Nephron (organoid): ENCODE measurements at regions not wholly inside any gene's neighbourhood (a gene's known extent, or its start where the extent isn't known, plus 50 kb on each side); places are given as distances from the start of the nearest gene placed in this dataset.
"Not testable (repeated sequence)": the region's sequence is repeated elsewhere in the genome, so short reads cannot be mapped to it uniquely, and the experiment has no call there.

Source experiments
- H3K27ac Mint-ChIP-seq, 3 experiments: 2 replicates each; pipeline ENCODE4 v1.8.0; 2020; ENCODE audit warnings: mixed read lengths in 3 of 3, mild to moderate bottlenecking in 2 of 3, moderate library complexity in 1 of 3
- H3K27me3 Mint-ChIP-seq: 2 replicates; pipeline ENCODE4 v1.8.0; 2021; ENCODE audit warnings: low read depth, mild to moderate bottlenecking, moderate library complexity, mixed read lengths
- H3K36me3 Mint-ChIP-seq: 2 replicates; pipeline ENCODE4 v1.8.0; 2020; ENCODE audit warnings: low read depth, mixed read lengths
- H3K4me1 Mint-ChIP-seq: 2 replicates; pipeline ENCODE4 v1.8.0; 2020; ENCODE audit warnings: mixed read lengths
- H3K4me3 Mint-ChIP-seq, 3 experiments: 2 replicates each; pipeline ENCODE4 v1.8.0; 2020; ENCODE audit warnings: mild to moderate bottlenecking in 3 of 3, mixed read lengths in 3 of 3, moderate library complexity in 2 of 3
- H3K9me3 Mint-ChIP-seq: 2 replicates; pipeline ENCODE4 v1.8.0; 2020; ENCODE audit warnings: mixed read lengths
- TF ChIP-seq, protein P1 (sequence below), 3 experiments: fragments of 200-600 bp; sonication (generic); IDR thresholded peaks; one replicate each; pipeline ENCODE4 v1.5.0; 2021; ENCODE audit warnings: antibody characterized with exemption in 3 of 3; ENCODE audit not compliant: unreplicated experiment in 3 of 3

DNA sequence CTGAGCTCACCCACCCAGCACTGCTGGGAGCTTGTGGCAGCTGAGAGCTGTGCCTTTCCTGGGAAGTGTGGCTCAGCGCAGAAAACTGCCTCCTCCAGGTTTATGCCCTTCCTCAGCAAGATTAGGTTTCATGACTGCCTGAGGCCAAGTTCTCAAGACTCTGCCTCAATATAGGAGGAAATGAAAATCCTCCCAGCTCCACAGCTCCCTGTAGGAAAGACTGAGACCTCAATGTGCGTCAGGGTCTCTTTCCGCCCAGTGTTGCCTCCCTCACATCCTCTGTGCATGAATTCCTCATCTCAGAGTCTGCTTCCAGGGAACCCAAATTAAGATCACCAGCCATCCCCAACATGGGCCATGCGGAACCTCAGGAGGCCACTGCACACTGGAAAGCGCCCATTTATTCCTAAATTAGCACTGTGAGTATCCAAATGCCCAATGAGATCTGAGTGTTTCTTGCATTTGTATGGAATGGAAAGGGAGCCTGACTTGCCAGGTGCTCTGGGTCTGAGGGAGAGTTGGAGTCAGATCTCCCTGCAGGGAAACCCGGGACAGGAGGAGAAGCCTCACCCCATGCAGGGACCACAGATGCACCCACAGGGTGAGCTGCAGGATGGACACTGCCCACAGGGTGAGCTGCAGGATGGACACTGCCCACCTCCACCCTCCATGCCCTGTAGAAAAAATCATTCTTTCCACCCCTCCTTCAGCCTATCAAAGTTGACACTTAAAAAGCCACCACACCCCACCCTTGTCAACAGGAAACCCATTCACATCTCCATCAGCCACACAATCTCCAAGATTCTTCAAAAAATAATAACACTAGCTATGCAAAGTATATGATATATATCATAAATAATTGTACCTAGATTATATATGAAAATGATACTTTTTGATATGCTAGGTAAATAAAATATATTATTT, 97.4 kb upstream of the IGLL5 start:
- TF ChIP-seq, protein P1, sequence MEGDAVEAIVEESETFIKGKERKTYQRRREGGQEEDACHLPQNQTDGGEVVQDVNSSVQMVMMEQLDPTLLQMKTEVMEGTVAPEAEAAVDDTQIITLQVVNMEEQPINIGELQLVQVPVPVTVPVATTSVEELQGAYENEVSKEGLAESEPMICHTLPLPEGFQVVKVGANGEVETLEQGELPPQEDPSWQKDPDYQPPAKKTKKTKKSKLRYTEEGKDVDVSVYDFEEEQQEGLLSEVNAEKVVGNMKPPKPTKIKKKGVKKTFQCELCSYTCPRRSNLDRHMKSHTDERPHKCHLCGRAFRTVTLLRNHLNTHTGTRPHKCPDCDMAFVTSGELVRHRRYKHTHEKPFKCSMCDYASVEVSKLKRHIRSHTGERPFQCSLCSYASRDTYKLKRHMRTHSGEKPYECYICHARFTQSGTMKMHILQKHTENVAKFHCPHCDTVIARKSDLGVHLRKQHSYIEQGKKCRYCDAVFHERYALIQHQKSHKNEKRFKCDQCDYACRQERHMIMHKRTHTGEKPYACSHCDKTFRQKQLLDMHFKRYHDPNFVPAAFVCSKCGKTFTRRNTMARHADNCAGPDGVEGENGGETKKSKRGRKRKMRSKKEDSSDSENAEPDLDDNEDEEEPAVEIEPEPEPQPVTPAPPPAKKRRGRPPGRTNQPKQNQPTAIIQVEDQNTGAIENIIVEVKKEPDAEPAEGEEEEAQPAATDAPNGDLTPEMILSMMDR (IDR thresholded peaks at IDR 0.05; ENCODE audit: unreplicated experiment in 3 of 3): no peak
- Mint-ChIP-seq H3K9me3 (no peaks in the 10 kb centered on the region), H3K4me1 (no peaks in the 10 kb centered on the region), H3K27ac (no peak overlapping the region), H3K27me3 (peaks cover 33% of the 10 kb centered on the region), H3K4me3 (no peak overlapping the region), H3K36me3 (no peaks in the 10 kb centered on the region)

DNA sequence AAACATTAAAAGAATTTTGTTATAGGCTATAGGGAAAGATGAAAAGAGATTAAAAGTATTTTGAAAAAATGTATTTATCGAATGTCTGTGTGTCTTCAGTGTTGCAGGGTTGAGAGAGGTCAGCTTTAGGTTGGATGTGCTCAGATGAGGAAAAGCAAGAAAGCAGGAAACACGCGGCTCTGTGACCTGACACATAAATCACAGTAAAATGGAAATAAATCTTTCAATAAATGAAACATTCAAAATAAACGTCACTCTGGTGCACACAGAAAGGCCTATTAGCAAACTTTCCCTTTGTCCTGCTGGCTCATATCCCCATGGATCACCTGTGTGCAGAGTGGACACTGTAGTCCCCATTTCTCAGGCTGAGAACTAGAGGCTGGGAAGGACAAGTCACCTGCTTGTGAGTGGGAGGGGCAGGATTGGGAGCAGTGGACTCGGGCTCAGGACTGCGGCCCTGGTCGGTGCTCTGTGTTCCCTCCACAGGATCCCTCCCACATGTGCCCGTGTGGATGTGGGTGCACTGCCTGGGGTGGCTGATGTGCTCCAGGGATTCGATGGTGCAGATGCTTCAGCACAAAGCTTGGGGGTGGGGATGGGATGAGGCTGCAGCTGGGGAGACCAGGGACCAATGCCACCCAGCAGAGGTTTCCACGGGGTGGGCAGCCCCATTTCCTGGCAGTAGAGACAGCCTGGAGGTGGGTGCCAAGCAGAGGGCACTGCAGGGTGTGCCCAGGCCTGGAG, 96.0 kb upstream of the IGLL5 start:
- TF ChIP-seq, protein P1 (IDR thresholded peaks at IDR 0.05; ENCODE audit: unreplicated experiment in 3 of 3): no peak
- Mint-ChIP-seq H3K4me1 (no peaks in the 10 kb centered on the region), H3K27me3 (peaks cover 23% of the 10 kb centered on the region), H3K4me3 (no peak overlapping the region), H3K27ac (no peak overlapping the region), H3K9me3 (no peaks in the 10 kb centered on the region), H3K36me3 (no peaks in the 10 kb centered on the region)

GRCh38 chr22:22792205-22792786, 95.3 kb upstream of the IGLL5 start:
- not testable (repeated sequence) for H3K9me3 Mint-ChIP-seq, H3K4me3 Mint-ChIP-seq, H3K27ac Mint-ChIP-seq, H3K36me3 Mint-ChIP-seq, H3K4me1 Mint-ChIP-seq
- H3K27me3 Mint-ChIP-seq: peaks cover 21% of the 10 kb centered on the region

- peaks cover 23% of the 10 kb centered on the region for H3K27me3 Mint-ChIP-seq
- not testable (repeated sequence) for H3K4me3 Mint-ChIP-seq, H3K27ac Mint-ChIP-seq, H3K36me3 Mint-ChIP-seq, H3K4me1 Mint-ChIP-seq, H3K9me3 Mint-ChIP-seq
Observed at GRCh38 chr22:22795639-22796038, 92.0 kb upstream of the IGLL5 start.

- H3K4me3 Mint-ChIP-seq: no peak overlapping the region
- TF ChIP-seq, protein P1 (IDR thresholded peaks at IDR 0.05; ENCODE audit: unreplicated experiment in 3 of 3): no peak
- H3K36me3 Mint-ChIP-seq: no peaks in the 10 kb centered on the region
Observed at GRCh38 chr22:22796724-22797123, 90.9 kb upstream of the IGLL5 start.

DNA sequence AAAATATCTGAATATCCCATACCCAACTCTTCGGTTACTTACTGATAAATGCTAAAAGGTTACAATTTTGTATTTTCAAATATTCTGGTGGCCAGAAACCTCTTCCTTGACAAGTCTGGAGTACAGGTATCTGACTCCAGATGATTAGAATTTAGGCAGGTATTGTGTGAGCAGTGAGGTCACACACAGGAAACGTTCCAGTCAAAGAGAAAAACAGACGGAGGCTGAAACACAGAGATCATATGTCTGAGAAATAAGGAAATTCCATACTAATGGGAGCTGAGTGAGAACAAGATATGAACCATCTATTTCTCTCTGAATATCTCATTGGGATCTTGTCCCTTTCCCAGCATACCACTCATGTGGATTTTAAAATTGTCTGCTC, 89.4 kb upstream of the IGLL5 start:
- H3K4me3 Mint-ChIP-seq: no peak overlapping the region
- peaks cover 33% of the 10 kb centered on the region for H3K27me3 Mint-ChIP-seq
- TF ChIP-seq, protein P1 (IDR thresholded peaks at IDR 0.05; ENCODE audit: unreplicated experiment in 3 of 3): no peak
- no peaks in the 10 kb centered on the region for H3K9me3 Mint-ChIP-seq
- H3K4me1 Mint-ChIP-seq: no peaks in the 10 kb centered on the region
- no peaks in the 10 kb centered on the region for H3K36me3 Mint-ChIP-seq
- no peak overlapping the region for H3K27ac Mint-ChIP-seq

More at GRCh38 chr22:22796724-22797123, 90.9 kb upstream of the IGLL5 start:
- H3K4me1 Mint-ChIP-seq: no peaks in the 10 kb centered on the region
- H3K9me3 Mint-ChIP-seq: no peaks in the 10 kb centered on the region
- no peak overlapping the region for H3K27ac Mint-ChIP-seq
- peaks cover 27% of the 10 kb centered on the region for H3K27me3 Mint-ChIP-seq
